WTC11 (cell line): ENCODE measurements at regions not wholly inside any gene's neighbourhood (a gene's known extent, or its start where the extent isn't known, plus 50 kb on each side); places are given as distances from the start of the nearest gene placed in this dataset.

ENCODE experiments used
- ATF2 ChIP-seq: sonication (generic); formaldehyde crosslinking; IDR thresholded peaks from 2 replicates; pipeline ENCODE4 v1.8.1; 2022; ENCODE audit warnings: low read depth, missing genetic modification reagents, borderline replicate concordance
- CREM ChIP-seq: sonication (generic); formaldehyde crosslinking; IDR thresholded peaks from 2 replicates; pipeline ENCODE4 v1.8.1; 2022; ENCODE audit warnings: mild to moderate bottlenecking, missing genetic modification reagents, moderate library complexity
- HMGXB4 ChIP-seq: sonication (generic); formaldehyde crosslinking; IDR thresholded peaks from 2 replicates; pipeline ENCODE4 v1.8.1; 2023; ENCODE audit warnings: mild to moderate bottlenecking, moderate library complexity, missing genetic modification reagents
- MLX ChIP-seq: sonication (generic); formaldehyde crosslinking; IDR thresholded peaks from 2 replicates; pipeline ENCODE4 v1.8.1; 2023; ENCODE audit warnings: mild to moderate bottlenecking, missing genetic modification reagents, moderate library complexity
- NFYB ChIP-seq: sonication (generic); formaldehyde crosslinking; conservative IDR thresholded peaks from 2 replicates; pipeline ENCODE4 v1.8.0; 2022; ENCODE audit warnings: low read depth, missing genetic modification reagents
- PRDM15 ChIP-seq: sonication (generic); formaldehyde crosslinking; IDR thresholded peaks from 2 replicates; pipeline ENCODE4 v1.8.0; 2022; ENCODE audit warnings: missing genetic modification reagents
- ZNF121 ChIP-seq: sonication (generic); formaldehyde crosslinking; IDR thresholded peaks from 2 replicates; pipeline ENCODE4 v1.8.0; 2023; ENCODE audit warnings: missing genetic modification reagents
- TF ChIP-seq, protein P1 (sequence below): fragments of 200-600 bp; IDR thresholded peaks from 2 replicates; pipeline ENCODE4 v1.8.0; 2022; ENCODE audit warnings: antibody characterized with exemption
- TF ChIP-seq, protein P2 (sequence below): fragments of 250-450 bp; sonication (Bioruptor Pico); IDR thresholded peaks from 2 replicates; pipeline ENCODE4 v1.8.0; 2021; ENCODE audit warnings: mild to moderate bottlenecking

DNA sequence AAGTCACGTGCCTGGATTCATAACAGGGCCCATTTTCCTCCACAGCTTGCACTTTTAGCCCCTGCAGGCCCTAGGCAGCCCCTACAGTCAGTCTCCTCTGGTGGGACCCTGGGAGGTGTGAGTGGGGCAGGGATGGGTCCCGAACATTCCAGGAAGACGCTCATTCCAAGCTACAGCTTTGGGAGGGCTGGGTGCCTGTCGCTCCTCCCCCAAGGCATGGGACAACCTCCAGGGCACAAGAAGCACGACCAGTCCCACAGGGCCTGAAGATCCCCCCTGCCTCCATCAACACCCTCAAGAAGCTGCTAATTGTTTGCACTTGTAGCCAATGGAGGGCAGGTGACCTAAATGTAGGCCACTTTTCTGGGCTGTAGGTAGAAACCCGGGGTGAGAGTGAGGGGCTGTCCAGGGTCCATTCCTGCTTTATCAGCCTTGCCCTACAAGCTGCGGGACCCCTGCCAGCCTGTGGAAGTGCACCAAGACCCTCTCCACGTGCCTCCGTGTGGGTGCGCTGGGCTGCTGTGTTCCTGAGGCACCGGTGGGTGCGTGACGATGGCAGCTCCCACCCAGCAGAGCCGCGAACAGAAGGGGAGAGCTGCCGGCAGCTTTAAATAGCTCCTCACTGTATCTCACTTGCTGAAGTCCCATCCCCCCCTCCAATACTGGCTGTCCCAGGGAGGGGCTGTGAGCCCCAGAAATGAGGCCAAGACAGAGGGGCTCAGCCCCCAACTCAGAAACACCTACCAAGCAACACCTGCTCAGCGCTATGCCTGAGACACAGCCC is 91.9 kb upstream of the ARAP3 start:
- TF ChIP-seq MLX (no peak), HMGXB4 (CRISPR knock-in tag) (no peak), PRDM15 (CRISPR knock-in tag) (no peak), ATF2 (CRISPR knock-in tag) (no peak), CREM (CRISPR knock-in tag) (no peak), ZNF121 (CRISPR knock-in tag) (no peak), NFYB (CRISPR knock-in tag) (no peak)
- TF ChIP-seq, protein P1, sequence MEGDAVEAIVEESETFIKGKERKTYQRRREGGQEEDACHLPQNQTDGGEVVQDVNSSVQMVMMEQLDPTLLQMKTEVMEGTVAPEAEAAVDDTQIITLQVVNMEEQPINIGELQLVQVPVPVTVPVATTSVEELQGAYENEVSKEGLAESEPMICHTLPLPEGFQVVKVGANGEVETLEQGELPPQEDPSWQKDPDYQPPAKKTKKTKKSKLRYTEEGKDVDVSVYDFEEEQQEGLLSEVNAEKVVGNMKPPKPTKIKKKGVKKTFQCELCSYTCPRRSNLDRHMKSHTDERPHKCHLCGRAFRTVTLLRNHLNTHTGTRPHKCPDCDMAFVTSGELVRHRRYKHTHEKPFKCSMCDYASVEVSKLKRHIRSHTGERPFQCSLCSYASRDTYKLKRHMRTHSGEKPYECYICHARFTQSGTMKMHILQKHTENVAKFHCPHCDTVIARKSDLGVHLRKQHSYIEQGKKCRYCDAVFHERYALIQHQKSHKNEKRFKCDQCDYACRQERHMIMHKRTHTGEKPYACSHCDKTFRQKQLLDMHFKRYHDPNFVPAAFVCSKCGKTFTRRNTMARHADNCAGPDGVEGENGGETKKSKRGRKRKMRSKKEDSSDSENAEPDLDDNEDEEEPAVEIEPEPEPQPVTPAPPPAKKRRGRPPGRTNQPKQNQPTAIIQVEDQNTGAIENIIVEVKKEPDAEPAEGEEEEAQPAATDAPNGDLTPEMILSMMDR, result no peak
- TF ChIP-seq, protein P2, sequence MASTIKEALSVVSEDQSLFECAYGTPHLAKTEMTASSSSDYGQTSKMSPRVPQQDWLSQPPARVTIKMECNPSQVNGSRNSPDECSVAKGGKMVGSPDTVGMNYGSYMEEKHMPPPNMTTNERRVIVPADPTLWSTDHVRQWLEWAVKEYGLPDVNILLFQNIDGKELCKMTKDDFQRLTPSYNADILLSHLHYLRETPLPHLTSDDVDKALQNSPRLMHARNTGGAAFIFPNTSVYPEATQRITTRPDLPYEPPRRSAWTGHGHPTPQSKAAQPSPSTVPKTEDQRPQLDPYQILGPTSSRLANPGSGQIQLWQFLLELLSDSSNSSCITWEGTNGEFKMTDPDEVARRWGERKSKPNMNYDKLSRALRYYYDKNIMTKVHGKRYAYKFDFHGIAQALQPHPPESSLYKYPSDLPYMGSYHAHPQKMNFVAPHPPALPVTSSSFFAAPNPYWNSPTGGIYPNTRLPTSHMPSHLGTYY (CRISPR knock-in tag), result no peak
